ENCODE measurements at regions not wholly inside any gene's neighbourhood (a gene's known extent, or its start where the extent isn't known, plus 50 kb on each side); places are given as distances from the start of the nearest gene placed in this dataset.
"Not testable (repeated sequence)": the region's sequence is repeated elsewhere in the genome, so short reads cannot be mapped to it uniquely, and the experiment has no call there.

GRCh38 chr2:226478109-226478809 is 321.4 kb downstream of the IRS1 start:
- DNase-seq (ENCODE audit: low read depth, low spot score): peak; percentile 72

- DNase-seq (ENCODE audit: low read depth, low spot score): no peak
These were observed 322.2 kb downstream of the IRS1 start for GRCh38 chr2:226477221-226478108.

GRCh38 chr2:226475650-226476049 is 324.0 kb downstream of the IRS1 start:
- no peak for DNase-seq (ENCODE audit: low read depth, low spot score)

- DNase-seq (ENCODE audit: low read depth, low spot score): no peak
These were observed 325.5 kb downstream of the IRS1 start for GRCh38 chr2:226474131-226474530.

- DNase-seq (ENCODE audit: low read depth, low spot score): no peak
These were observed 327.6 kb downstream of the IRS1 start for GRCh38 chr2:226471987-226472470.

- DNase-seq (ENCODE audit: low read depth, low spot score): no peak
These were observed 332.0 kb downstream of the IRS1 start for GRCh38 chr2:226467633-226468032.

GRCh38 chr2:226467221-226467620 is 332.4 kb downstream of the IRS1 start:
- no peak for DNase-seq (ENCODE audit: low read depth, low spot score)

GRCh38 chr2:226466589-226466988 is 333.0 kb downstream of the IRS1 start:
- DNase-seq (ENCODE audit: low read depth, low spot score): no peak

- DNase-seq (ENCODE audit: low read depth, low spot score): no peak
These were observed 333.5 kb downstream of the IRS1 start for GRCh38 chr2:226466124-226466523.

- no peak for DNase-seq (ENCODE audit: low read depth, low spot score)
These were observed 335.2 kb downstream of the IRS1 start for GRCh38 chr2:226464380-226464779.

GRCh38 chr2:226463154-226463553 is 336.5 kb downstream of the IRS1 start:
- no peak for DNase-seq (ENCODE audit: low read depth, low spot score)

GRCh38 chr2:226461981-226462380 is 337.6 kb downstream of the IRS1 start:
- no peak for DNase-seq (ENCODE audit: low read depth, low spot score)

GRCh38 chr2:226456144-226456543 is 343.5 kb downstream of the IRS1 start:
- not testable (repeated sequence) for DNase-seq (ENCODE audit: low read depth, low spot score)

GRCh38 chr2:226452768-226453167 is 346.9 kb downstream of the IRS1 start:
- no peak for DNase-seq (ENCODE audit: low read depth, low spot score)

- no peak for DNase-seq (ENCODE audit: low read depth, low spot score)
These were observed 348.1 kb downstream of the IRS1 start for GRCh38 chr2:226451486-226451885.

GRCh38 chr2:226450141-226450540 is 349.5 kb downstream of the IRS1 start:
- DNase-seq (ENCODE audit: low read depth, low spot score): no peak

- no peak for DNase-seq (ENCODE audit: low read depth, low spot score)
These were observed 352.0 kb downstream of the IRS1 start for GRCh38 chr2:226447338-226448300.

GRCh38 chr2:226446406-226447001 is 353.1 kb downstream of the IRS1 start:
- DNase-seq (ENCODE audit: low read depth, low spot score): no peak

- no peak for DNase-seq (ENCODE audit: low read depth, low spot score)
These were observed 354.3 kb downstream of the IRS1 start for GRCh38 chr2:226445216-226445861.

- no peak for DNase-seq (ENCODE audit: low read depth, low spot score)
These were observed 356.5 kb downstream of the IRS1 start for GRCh38 chr2:226443112-226443511.

Measured in brain pericyte (primary cell).